ENCODE measurements at regions not wholly inside any gene's neighbourhood (a gene's known extent, or its start where the extent isn't known, plus 50 kb on each side); places are given as distances from the start of the nearest gene placed in this dataset.

DNA sequence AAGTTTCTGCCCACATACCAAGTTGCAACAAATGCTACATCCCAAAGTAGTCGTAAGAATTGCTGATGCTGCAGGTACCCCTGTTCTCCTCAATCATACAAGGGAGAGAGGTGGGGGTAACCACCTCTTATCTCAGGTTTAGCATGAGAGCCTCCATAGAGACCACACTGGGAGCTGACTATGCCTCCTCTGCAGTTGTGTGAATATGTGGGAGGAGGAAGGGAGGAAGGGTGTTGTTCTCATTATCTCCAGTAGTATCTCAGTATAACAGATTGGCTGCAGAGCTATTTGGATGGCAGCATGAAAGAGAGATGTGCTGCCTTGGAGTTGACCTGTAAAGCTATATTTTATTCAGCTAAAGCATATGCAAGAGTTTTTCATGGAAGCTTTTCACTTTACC lies 690.7 kb downstream of the KCNJ3 start:
- H3K36me3 Mint-ChIP-seq (ENCODE audit: low read depth) = no peaks in the 10 kb centered on the region
- peaks cover 1% of the 10 kb centered on the region for H3K27me3 Mint-ChIP-seq
- CTCF ChIA-PET = no interaction called here
- TF ChIP-seq, protein P1, sequence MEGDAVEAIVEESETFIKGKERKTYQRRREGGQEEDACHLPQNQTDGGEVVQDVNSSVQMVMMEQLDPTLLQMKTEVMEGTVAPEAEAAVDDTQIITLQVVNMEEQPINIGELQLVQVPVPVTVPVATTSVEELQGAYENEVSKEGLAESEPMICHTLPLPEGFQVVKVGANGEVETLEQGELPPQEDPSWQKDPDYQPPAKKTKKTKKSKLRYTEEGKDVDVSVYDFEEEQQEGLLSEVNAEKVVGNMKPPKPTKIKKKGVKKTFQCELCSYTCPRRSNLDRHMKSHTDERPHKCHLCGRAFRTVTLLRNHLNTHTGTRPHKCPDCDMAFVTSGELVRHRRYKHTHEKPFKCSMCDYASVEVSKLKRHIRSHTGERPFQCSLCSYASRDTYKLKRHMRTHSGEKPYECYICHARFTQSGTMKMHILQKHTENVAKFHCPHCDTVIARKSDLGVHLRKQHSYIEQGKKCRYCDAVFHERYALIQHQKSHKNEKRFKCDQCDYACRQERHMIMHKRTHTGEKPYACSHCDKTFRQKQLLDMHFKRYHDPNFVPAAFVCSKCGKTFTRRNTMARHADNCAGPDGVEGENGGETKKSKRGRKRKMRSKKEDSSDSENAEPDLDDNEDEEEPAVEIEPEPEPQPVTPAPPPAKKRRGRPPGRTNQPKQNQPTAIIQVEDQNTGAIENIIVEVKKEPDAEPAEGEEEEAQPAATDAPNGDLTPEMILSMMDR (IDR thresholded peaks at IDR 0.05) = no peak
- no peak overlapping the region for H3K4me3 Mint-ChIP-seq
- H3K27ac Mint-ChIP-seq = no peak overlapping the region
- no peaks in the 10 kb centered on the region for H3K4me1 Mint-ChIP-seq (ENCODE audit: low read depth)
- POLR2A ChIA-PET = no interaction called here
- intact Hi-C loops (cut with micrococcal nuclease) = no loop called here
- H3K9me3 Mint-ChIP-seq = no peaks in the 10 kb centered on the region
- DNase-seq = no peak
- ATAC-seq = no peak

DNA sequence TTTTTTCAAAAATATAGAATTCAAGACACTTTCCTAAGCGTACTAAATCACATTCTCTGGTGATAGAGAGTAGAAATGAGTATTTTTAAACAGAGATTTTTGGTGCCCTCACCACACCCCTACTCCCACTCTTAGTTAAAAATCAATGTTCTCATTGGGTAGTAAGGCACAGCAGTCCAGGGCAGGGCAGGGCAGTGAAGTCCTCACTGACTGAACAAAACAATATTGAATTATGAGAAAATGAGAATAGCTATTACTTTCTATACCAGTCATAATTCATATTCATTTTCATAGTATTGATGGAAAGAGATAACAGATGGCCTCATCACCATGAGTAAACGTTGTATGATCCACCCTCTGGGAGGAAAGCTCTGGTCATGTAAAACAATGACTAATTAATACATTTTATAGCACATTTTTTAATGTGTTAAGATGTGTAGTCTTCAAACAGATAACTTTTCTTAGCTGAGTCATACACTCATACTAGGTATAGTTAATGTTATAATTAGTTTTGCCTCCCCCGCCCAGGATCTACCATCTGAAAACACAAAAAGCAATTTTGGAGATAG lies 686.1 kb downstream of the KCNJ3 start:
- no peaks in the 10 kb centered on the region for H3K4me1 Mint-ChIP-seq (ENCODE audit: low read depth)
- DNase-seq (no peak), ATAC-seq (no peak)
- intact Hi-C loops (cut with micrococcal nuclease) = no loop called here
- peaks cover 3% of the 10 kb centered on the region for H3K27me3 Mint-ChIP-seq
- TF ChIP-seq, protein P1 (IDR thresholded peaks at IDR 0.05) = no peak
- no peak overlapping the region for H3K27ac Mint-ChIP-seq
- ChIA-PET CTCF (no interaction called here), POLR2A (no interaction called here)
- no peaks in the 10 kb centered on the region for H3K9me3 Mint-ChIP-seq
- no peaks in the 10 kb centered on the region for H3K36me3 Mint-ChIP-seq (ENCODE audit: low read depth)
- no peak overlapping the region for H3K4me3 Mint-ChIP-seq

DNA sequence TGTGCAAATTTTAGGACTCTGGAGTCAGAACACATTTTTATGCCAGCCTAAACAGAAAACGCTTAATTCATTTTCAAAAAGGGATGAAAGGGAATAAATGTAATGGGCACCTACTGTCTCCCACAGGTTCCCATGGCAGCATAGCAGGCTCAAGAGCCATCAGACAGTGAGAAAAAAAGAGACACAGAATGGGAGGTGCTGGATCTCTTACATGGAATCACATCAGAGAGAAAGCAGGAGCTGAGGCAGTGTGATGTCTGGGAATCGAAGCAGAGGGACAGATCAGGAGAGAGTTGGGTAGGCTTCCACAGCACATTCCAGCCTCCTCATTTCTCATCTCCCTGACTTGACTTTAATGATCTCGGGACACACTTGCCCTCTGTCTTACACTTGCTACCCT lies 684.3 kb downstream of the KCNJ3 start:
- Mint-ChIP-seq H3K4me1 (ENCODE audit: low read depth) (no peaks in the 10 kb centered on the region), H3K27me3 (peaks cover 3% of the 10 kb centered on the region), H3K36me3 (ENCODE audit: low read depth) (no peaks in the 10 kb centered on the region), H3K27ac (no peak overlapping the region), H3K4me3 (no peak overlapping the region), H3K9me3 (no peaks in the 10 kb centered on the region)
- intact Hi-C loops (cut with micrococcal nuclease) = no loop called here
- ChIA-PET CTCF (no interaction called here), POLR2A (no interaction called here)
- DNase-seq (no peak), ATAC-seq (no peak)
- TF ChIP-seq, protein P1 (IDR thresholded peaks at IDR 0.05) = no peak

DNA sequence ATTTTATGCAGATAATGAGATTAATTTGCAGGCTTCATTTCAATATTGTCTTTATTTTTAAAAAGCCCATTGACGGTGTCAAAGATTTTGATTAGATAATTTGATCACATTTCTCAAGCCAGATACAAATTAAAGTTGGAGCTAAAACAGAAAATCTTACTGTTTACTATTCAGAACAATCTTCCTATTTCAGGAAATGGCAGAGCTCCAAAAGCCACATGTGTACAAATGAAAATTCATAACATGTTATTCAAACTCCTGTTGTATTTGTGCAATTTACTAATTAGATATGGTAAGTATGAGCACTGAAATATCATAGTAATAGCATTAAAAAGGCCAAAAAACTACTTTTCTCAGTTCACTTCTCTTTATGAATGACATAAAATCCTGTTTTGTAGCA lies 682.9 kb downstream of the KCNJ3 start:
- no peak for DNase-seq
- Mint-ChIP-seq H3K27ac (no peak overlapping the region), H3K27me3 (peaks cover 2% of the 10 kb centered on the region), H3K4me1 (ENCODE audit: low read depth) (no peaks in the 10 kb centered on the region), H3K36me3 (ENCODE audit: low read depth) (no peaks in the 10 kb centered on the region), H3K4me3 (no peak overlapping the region), H3K9me3 (no peaks in the 10 kb centered on the region)
- ChIA-PET CTCF (no interaction called here), POLR2A (interaction anchor here (0.6 kb wide), 1 partner anchor 634 kb away, joined by 3 read pairs; no protein-coding TSS in a partner anchor)
- ATAC-seq = no peak
- intact Hi-C loops (cut with micrococcal nuclease) = no loop called here
- TF ChIP-seq, protein P1 (IDR thresholded peaks at IDR 0.05) = no peak

DNA sequence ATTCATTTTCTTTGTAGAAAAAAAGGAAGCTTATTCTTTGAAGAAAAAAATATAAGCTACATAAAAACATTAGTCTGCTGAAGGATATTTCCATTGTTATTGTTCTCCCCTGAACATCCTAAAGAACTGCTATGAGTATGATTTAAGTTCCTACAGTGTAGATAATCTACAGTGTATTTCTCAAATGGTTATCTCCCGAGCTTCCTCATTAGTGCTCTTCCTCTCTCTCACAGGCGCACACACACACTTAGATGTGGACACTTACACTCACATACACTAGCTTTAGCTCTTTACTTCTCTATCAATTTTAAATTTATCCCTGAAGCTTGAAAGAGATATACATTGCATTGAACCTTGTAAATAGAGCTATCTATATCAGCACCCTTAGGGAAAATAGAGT lies 681.0 kb downstream of the KCNJ3 start:
- Mint-ChIP-seq H3K9me3 (no peaks in the 10 kb centered on the region), H3K4me1 (ENCODE audit: low read depth) (no peaks in the 10 kb centered on the region), H3K27me3 (peaks cover 2% of the 10 kb centered on the region), H3K27ac (no peak overlapping the region), H3K4me3 (no peak overlapping the region), H3K36me3 (ENCODE audit: low read depth) (no peaks in the 10 kb centered on the region)
- intact Hi-C loops (cut with micrococcal nuclease) = no loop called here
- DNase-seq (no peak), ATAC-seq (no peak)
- ChIA-PET CTCF (interaction anchor here (1.1 to 1.3 kb wide), 2 partner anchors 14 to 1210 kb away, joined by 3 read pairs; no protein-coding TSS in a partner anchor), POLR2A (no interaction called here)
- TF ChIP-seq, protein P1 (IDR thresholded peaks at IDR 0.05) = no peak
